ENCODE measurements at regions not wholly inside any gene's neighbourhood (a gene's known extent, or its start where the extent isn't known, plus 50 kb on each side); places are given as distances from the start of the nearest gene placed in this dataset.

- no peak for TF ChIP-seq CTCF (IDR thresholded peaks at IDR 0.05)
- TF ChIP-seq POLR2A (IDR thresholded peaks at IDR 0.05) = no peak
- no peak for TF ChIP-seq EP300 (IDR thresholded peaks at IDR 0.05)
Measured at GRCh38 chr21:39114871-39115575, 68.2 kb downstream of the PSMG1 start.
